ENCODE measurements at regions not wholly inside any gene's neighbourhood (a gene's known extent, or its start where the extent isn't known, plus 50 kb on each side); places are given as distances from the start of the nearest gene placed in this dataset.

DNA sequence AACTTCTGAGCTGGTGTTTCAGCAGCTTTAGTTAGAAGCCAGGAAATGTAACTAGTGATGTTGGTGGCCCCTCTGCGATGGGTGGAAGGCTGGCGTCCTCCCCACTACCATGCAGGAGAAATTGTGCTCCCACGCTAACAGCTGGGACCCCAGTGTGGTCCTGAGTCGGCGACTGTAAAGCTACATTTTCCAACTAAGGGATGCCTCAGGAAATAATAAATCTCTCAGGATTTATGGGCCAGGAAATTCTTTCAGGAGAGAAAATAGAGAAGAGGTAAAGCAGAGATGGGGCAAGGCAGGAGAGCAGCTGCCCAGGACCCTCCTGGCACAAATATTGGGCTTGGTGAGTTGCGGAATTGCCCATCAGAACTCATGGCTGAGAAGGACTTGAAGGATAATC lies 186.9 kb downstream of the OPA1 start:
- no peak overlapping the region for H3K4me3 ChIP-seq (ENCODE audit: low read length)
- H3K36me3 ChIP-seq (ENCODE audit: control insufficient read depth, insufficient read depth, low read length), result no peaks in the 10 kb centered on the region
- H3K4me1 ChIP-seq (ENCODE audit: control insufficient read depth, insufficient read depth, low read length), result peaks cover 12% of the 10 kb centered on the region; the same call in 1 of the 2 replicates
- DNase-seq (ENCODE audit: low read depth, low spot score), result no peak
- H3K27me3 ChIP-seq (ENCODE audit: control insufficient read depth, insufficient read depth, low read length), result no peaks in the 10 kb centered on the region
- H3K9me3 ChIP-seq (ENCODE audit: control insufficient read depth, insufficient read depth, low read length), result no peaks in the 10 kb centered on the region
- no CpG with 5 or more reads among the region's 6 CpGs for WGBS (ENCODE audit: insufficient coverage, insufficient read length)
- H3K27ac ChIP-seq (ENCODE audit: low read length), result no peak overlapping the region

DNA sequence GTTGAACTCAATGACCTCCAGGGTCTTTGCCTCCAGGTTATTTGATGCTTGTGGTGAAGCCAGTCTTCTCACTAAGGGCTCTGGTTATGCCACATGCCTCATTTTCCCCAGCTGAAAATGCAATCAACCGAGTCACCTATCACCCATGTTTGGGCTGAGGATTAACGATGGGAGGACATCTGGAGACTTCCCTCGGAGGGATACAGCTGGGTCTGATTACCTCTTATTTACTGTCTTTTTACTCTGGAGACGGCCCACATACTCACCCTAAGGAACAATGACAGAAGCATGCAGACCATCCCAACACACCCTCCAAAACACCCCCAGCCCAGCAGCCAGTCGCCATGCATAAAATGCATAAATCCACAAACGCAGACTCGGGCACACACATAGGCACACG lies 187.4 kb downstream of the OPA1 start:
- no peak overlapping the region for H3K4me3 ChIP-seq (ENCODE audit: low read length)
- H3K9me3 ChIP-seq (ENCODE audit: control insufficient read depth, insufficient read depth, low read length), result no peaks in the 10 kb centered on the region
- WGBS (ENCODE audit: insufficient coverage, insufficient read length), result no CpG with 5 or more reads among the region's 8 CpGs
- H3K27me3 ChIP-seq (ENCODE audit: control insufficient read depth, insufficient read depth, low read length), result no peaks in the 10 kb centered on the region
- peaks cover 11% of the 10 kb centered on the region; the same call in 1 of the 2 replicates for H3K4me1 ChIP-seq (ENCODE audit: control insufficient read depth, insufficient read depth, low read length)
- DNase-seq (ENCODE audit: low read depth, low spot score), result no peak
- no peaks in the 10 kb centered on the region for H3K36me3 ChIP-seq (ENCODE audit: control insufficient read depth, insufficient read depth, low read length)
- H3K27ac ChIP-seq (ENCODE audit: low read length), result no peak overlapping the region

DNA sequence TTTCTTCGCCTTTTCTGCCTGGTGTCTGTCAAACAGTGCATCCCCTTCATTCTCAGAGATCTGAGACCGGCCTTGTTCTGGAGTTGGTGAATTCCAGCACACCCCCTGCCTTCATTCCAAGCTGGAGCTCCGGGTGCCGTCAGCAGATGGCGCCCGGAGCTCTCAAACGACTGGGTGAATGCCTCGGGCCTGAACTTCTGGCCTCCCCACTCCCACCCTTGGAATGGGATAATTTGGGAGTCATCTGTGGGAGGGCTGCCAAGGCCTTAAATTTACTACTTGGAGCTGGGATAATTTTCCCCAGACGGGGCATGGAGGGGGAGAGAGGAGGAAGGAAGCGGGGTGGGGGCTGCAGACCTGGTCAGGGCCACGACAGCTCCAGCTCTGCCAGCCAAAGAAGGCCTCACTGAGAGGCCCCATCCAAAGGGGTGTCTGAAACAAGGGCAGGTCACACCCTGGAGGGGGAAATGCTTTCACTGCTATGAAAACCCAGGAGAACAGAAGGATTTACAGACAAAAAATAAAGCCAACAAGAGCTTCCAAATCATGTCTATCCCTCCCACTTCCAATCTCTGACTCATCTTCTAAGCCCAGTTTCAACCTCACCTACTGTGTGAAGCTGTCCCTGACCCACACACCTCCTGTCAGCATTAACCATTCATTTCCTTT lies 187.9 kb downstream of the OPA1 start:
- Histone ChIP-seq H3K9me3 (ENCODE audit: control insufficient read depth, insufficient read depth, low read length) (no peaks in the 10 kb centered on the region), H3K36me3 (ENCODE audit: control insufficient read depth, insufficient read depth, low read length) (no peaks in the 10 kb centered on the region), H3K27me3 (ENCODE audit: control insufficient read depth, insufficient read depth, low read length) (no peaks in the 10 kb centered on the region), H3K27ac (ENCODE audit: low read length) (no peak overlapping the region), H3K4me3 (ENCODE audit: low read length) (no peak overlapping the region), H3K4me1 (ENCODE audit: control insufficient read depth, insufficient read depth, low read length) (peaks cover 11% of the 10 kb centered on the region; the same call in 1 of the 2 replicates)
- DNase-seq (ENCODE audit: low read depth, low spot score), result no peak
- WGBS (ENCODE audit: insufficient coverage, insufficient read length), result no CpG with 5 or more reads among the region's 11 CpGs

DNA sequence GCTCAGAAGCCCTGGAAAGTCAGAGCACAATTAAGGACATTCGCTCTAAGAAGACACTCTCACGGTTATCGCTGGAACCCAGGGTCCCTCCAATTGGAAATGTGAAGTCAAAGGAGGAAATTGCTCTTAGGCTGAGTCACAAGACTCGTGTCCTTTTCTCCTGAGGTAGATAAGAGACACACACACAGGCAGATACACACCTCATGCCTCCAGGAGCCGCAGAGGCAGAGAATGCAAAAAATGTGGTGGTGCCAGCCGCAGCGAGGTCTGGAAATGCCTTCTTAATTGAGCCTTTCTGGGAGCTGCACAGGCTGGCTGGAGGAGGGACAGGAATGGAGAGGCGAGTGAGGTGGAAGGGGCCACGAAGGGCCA lies 189.3 kb downstream of the OPA1 start:
- no peaks in the 10 kb centered on the region for H3K9me3 ChIP-seq (ENCODE audit: control insufficient read depth, insufficient read depth, low read length)
- DNase-seq (ENCODE audit: low read depth, low spot score), result no peak
- H3K4me3 ChIP-seq (ENCODE audit: low read length), result no peak overlapping the region
- no CpG with 5 or more reads among the region's 9 CpGs for WGBS (ENCODE audit: insufficient coverage, insufficient read length)
- peaks cover 6% of the 10 kb centered on the region; the same call in 1 of the 2 replicates for H3K4me1 ChIP-seq (ENCODE audit: control insufficient read depth, insufficient read depth, low read length)
- no peaks in the 10 kb centered on the region for H3K36me3 ChIP-seq (ENCODE audit: control insufficient read depth, insufficient read depth, low read length)
- H3K27me3 ChIP-seq (ENCODE audit: control insufficient read depth, insufficient read depth, low read length), result no peaks in the 10 kb centered on the region
- H3K27ac ChIP-seq (ENCODE audit: low read length), result no peak overlapping the region

DNA sequence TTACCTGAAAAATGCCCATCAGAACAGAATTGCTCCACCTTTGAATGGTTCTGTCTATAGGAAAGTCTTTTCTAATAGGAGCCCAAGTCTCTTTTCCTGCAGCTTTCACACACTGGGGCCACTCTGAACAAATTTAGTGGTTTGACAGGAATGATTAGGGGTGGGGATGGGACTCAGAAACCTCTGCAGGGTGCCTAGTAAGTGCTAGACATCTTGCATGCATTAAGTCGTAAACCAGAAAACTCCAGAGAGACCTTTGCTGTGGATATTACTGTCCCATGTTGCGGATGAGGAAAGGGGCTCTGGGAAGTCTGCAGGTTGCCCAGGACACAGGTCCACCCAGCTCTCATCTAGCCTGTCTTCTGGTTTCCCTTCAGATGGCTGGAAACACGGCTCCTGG lies 189.7 kb downstream of the OPA1 start:
- Histone ChIP-seq H3K36me3 (ENCODE audit: control insufficient read depth, insufficient read depth, low read length) (no peaks in the 10 kb centered on the region), H3K4me1 (ENCODE audit: control insufficient read depth, insufficient read depth, low read length) (peaks cover 3% of the 10 kb centered on the region; the same call in 1 of the 2 replicates), H3K27me3 (ENCODE audit: control insufficient read depth, insufficient read depth, low read length) (no peaks in the 10 kb centered on the region; the same call in 1 of the 2 replicates), H3K27ac (ENCODE audit: low read length) (no peak overlapping the region), H3K4me3 (ENCODE audit: low read length) (no peak overlapping the region), H3K9me3 (ENCODE audit: control insufficient read depth, insufficient read depth, low read length) (no peaks in the 10 kb centered on the region)
- DNase-seq (ENCODE audit: low read depth, low spot score), result no peak
- WGBS (ENCODE audit: insufficient coverage, insufficient read length), result no CpG with 5 or more reads among the region's 3 CpGs

DNA sequence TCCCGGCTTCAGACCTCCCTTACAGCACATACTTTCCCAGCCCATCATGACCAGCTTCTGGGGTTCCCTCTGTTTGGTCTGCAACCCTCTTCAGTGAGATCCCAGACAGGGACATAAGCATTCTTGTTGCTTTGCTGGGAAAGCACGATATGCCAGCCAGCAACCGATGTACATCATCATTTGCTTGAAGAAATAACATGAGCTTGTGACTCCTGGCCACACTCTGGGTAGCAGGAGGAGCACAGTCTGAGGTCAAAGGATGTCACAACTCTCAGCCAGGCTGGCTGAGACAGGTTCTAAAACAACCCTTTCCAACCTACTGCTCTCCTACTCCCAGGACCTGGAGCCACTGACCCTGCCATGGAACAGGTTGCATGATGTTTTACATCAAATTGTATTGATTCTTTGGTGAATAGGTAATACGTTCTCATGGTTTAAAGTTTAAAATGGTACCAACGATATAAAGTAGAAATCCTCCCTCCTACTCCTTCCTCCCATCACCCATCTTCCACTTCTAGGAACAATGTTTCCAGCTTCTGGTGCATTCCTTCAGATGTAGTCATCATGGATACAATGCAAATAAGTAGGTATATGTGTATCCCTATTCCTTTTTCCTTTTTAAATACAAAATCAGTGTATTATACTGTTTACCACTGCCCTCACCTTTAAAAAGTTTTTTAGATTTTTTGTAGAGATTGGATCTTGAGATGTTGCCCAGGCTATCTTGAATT lies 190.3 kb downstream of the OPA1 start:
- Histone ChIP-seq H3K36me3 (ENCODE audit: control insufficient read depth, insufficient read depth, low read length) (no peaks in the 10 kb centered on the region), H3K27me3 (ENCODE audit: control insufficient read depth, insufficient read depth, low read length) (no peaks in the 10 kb centered on the region; the same call in 1 of the 2 replicates), H3K4me3 (ENCODE audit: low read length) (no peak overlapping the region), H3K9me3 (ENCODE audit: control insufficient read depth, insufficient read depth, low read length) (no peaks in the 10 kb centered on the region), H3K27ac (ENCODE audit: low read length) (no peak overlapping the region), H3K4me1 (ENCODE audit: control insufficient read depth, insufficient read depth, low read length) (peaks cover 3% of the 10 kb centered on the region; the same call in 1 of the 2 replicates)
- no peak for DNase-seq (ENCODE audit: low read depth, low spot score)
- no CpG with 5 or more reads among the region's 5 CpGs for WGBS (ENCODE audit: insufficient coverage, insufficient read length)

DNA sequence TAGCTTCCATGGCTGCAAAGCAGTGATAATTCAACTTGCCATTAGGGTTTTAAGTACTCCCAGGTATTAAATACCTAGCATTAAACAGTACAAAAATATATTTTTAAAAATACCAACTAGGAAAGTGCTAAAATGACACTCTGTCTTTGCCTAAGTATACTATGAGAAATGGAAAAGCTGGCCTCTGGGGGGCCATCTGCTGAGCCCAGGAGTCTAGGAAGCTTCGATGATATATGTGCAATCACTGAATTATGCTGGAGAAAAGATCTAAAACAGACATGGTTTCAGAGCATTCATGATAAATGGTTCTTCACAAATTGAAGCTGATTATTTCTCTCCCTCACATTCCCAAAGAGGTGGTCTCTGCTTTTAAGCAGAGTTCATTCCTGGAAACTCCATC lies 191.8 kb downstream of the OPA1 start:
- H3K9me3 ChIP-seq (ENCODE audit: control insufficient read depth, insufficient read depth, low read length), result no peaks in the 10 kb centered on the region
- no peak overlapping the region for H3K27ac ChIP-seq (ENCODE audit: low read length)
- peaks cover 5% of the 10 kb centered on the region; the same call in 1 of the 2 replicates for H3K4me1 ChIP-seq (ENCODE audit: control insufficient read depth, insufficient read depth, low read length)
- H3K4me3 ChIP-seq (ENCODE audit: low read length), result no peak overlapping the region
- DNase-seq (ENCODE audit: low read depth, low spot score), result no peak
- H3K36me3 ChIP-seq (ENCODE audit: control insufficient read depth, insufficient read depth, low read length), result no peaks in the 10 kb centered on the region
- H3K27me3 ChIP-seq (ENCODE audit: control insufficient read depth, insufficient read depth, low read length), result no peaks in the 10 kb centered on the region; the same call in 1 of the 2 replicates
- WGBS (ENCODE audit: insufficient coverage, insufficient read length), result no CpG with 5 or more reads among the region's 1 CpG

DNA sequence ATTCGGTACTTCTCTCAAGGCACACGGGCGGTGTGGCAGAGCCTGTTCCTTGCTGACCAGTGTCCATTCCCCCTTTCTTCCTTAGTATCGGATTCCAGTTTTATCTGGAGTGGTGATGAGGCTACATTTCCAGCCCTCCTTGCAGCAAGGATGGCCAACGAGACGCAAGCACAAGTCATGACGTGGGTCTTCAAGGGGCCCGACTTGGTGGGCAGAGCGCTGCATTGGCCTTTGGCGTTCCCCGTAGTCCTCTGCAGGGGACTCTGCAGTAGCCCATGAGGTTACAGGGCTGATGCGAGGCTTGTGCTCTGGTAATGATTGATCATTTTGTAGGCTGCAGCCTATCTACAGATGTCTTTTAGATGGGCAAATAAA lies 194.5 kb downstream of the OPA1 start:
- no peak for DNase-seq (ENCODE audit: low read depth, low spot score)
- Histone ChIP-seq H3K27me3 (ENCODE audit: control insufficient read depth, insufficient read depth, low read length) (no peaks in the 10 kb centered on the region; the same call in 1 of the 2 replicates), H3K9me3 (ENCODE audit: control insufficient read depth, insufficient read depth, low read length) (no peaks in the 10 kb centered on the region), H3K36me3 (ENCODE audit: control insufficient read depth, insufficient read depth, low read length) (no peaks in the 10 kb centered on the region), H3K4me3 (ENCODE audit: low read length) (no peak overlapping the region), H3K4me1 (ENCODE audit: control insufficient read depth, insufficient read depth, low read length) (0 out of 2 replicates have a peak, but pooled peaks cover 1% of the 10 kb centered on the region), H3K27ac (ENCODE audit: low read length) (no peak overlapping the region)
- WGBS (ENCODE audit: insufficient coverage, insufficient read length), result no CpG with 5 or more reads among the region's 12 CpGs

DNA sequence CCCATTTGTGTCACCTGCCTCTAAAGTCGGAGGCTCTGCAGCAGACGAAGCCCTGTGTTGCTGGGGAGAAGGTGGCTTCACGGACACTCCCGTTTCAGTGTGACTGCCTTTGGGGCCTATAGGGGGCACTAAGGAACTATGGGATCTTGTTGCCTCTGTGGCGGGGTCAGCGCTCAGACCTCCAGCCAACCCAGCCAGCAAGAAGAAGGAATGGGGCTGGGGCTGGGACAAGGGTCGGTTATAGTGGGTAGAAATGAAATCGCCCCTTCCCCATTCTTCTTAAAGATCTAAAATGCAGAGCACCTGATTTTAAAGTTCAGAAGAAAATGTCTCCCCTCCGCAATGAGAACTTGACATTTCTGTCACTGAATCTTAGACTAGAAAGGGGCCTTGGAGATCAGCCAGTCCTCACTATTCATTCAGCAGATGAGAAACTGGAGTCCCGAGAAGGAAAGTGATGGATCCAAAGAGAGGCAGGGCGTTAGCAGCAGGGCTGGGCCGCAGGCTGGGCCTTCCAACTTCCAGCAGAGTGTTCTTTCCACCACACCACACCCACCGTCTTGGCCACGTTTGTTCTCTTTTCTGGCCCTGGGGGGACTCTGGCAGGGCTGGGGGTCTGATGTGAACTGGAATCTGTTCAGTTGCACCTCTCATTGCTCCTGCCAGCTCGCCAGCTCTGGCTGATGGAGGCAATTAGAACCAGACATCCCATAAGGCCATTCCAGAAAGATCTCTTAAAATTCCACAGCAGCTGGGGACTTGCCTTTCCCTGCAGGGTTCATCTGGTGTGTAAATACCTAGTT lies 195.4 kb downstream of the OPA1 start:
- no peaks in the 10 kb centered on the region; the same call in 1 of the 2 replicates for H3K27me3 ChIP-seq (ENCODE audit: control insufficient read depth, insufficient read depth, low read length)
- no peak for DNase-seq (ENCODE audit: low read depth, low spot score)
- no peak overlapping the region for H3K27ac ChIP-seq (ENCODE audit: low read length)

DNA sequence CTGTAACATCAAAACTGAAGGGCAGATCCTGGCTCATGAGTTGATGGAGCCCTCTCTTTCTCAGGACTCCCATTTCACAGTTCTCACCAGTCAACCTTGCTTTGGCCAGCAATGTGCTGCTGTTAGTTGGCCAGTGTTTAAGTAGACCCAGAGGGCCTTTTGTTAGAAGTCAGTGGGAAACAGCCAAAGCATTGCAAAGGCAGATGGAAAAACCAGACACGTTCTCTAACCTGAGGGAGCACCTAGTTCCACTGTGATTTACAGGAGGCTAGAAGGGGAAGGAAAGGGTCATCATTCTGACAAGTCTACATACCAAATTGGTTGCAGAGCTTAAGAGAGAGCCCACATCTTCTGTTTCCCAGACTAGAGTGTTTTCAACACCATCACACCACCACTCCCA lies 196.4 kb downstream of the OPA1 start:
- H3K36me3 ChIP-seq (ENCODE audit: control insufficient read depth, insufficient read depth, low read length), result no peaks in the 10 kb centered on the region

More for the DNA sequence above, 195.4 kb downstream of the OPA1 start:
- no peak overlapping the region for H3K4me3 ChIP-seq (ENCODE audit: low read length)
- no CpG with 5 or more reads among the region's 15 CpGs for WGBS (ENCODE audit: insufficient coverage, insufficient read length)
- no peaks in the 10 kb centered on the region for H3K9me3 ChIP-seq (ENCODE audit: control insufficient read depth, insufficient read depth, low read length)
- H3K4me1 ChIP-seq (ENCODE audit: control insufficient read depth, insufficient read depth, low read length), result 0 out of 2 replicates have a peak, but pooled peaks cover 1% of the 10 kb centered on the region
- no peaks in the 10 kb centered on the region for H3K36me3 ChIP-seq (ENCODE audit: control insufficient read depth, insufficient read depth, low read length)

More for the DNA sequence above, 196.4 kb downstream of the OPA1 start:
- Histone ChIP-seq H3K9me3 (ENCODE audit: control insufficient read depth, insufficient read depth, low read length) (no peaks in the 10 kb centered on the region), H3K4me3 (ENCODE audit: low read length) (no peak overlapping the region), H3K27ac (ENCODE audit: low read length) (no peak overlapping the region), H3K4me1 (ENCODE audit: control insufficient read depth, insufficient read depth, low read length) (0 out of 2 replicates have a peak, but pooled peaks cover 1% of the 10 kb centered on the region), H3K27me3 (ENCODE audit: control insufficient read depth, insufficient read depth, low read length) (no peaks in the 10 kb centered on the region; the same call in 1 of the 2 replicates)
- WGBS (ENCODE audit: insufficient coverage, insufficient read length), result no CpG with 5 or more reads among the region's 1 CpG
- DNase-seq (ENCODE audit: low read depth, low spot score), result no peak
